ENCODE measurements at regions not wholly inside any gene's neighbourhood (a gene's known extent, or its start where the extent isn't known, plus 50 kb on each side); places are given as distances from the start of the nearest gene placed in this dataset.
A peak's percentile ranks its signal among the peaks of the same experiment; 100 is the strongest.
"Not testable (repeated sequence)": the region's sequence is repeated elsewhere in the genome, so short reads cannot be mapped to it uniquely, and the experiment has no call there.

DNA sequence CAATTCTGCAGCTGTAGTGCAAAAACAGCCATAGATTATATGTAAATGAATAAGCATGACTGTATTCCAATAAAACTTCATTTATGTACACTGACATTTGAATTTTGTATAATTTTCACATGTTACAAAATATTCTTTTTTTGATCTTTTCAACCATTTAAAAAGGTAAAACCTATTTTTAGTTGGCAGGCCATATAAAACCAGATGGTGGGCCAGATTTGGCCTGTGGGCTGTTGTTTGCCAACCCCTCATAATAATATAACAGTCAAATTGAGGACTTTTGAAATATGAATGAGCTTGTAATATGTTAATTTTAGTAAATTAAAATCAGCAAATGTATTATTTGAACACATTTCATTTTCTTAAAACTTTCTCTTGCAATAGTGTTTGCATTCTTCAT lies 913.4 kb downstream of the TLE1 start:
- TF ChIP-seq CTCF (IDR thresholded peaks at IDR 0.05; ENCODE audit: insufficient read depth, low read length, missing control alignments): no peak
- no peak overlapping the region for H3K4me3 ChIP-seq (ENCODE audit: low read depth, low read length)
- DNase-seq (ENCODE audit: low read depth, low spot score): no peak
- ChIA-PET CTCF (no interaction called here), POLR2A (no interaction called here)

DNA sequence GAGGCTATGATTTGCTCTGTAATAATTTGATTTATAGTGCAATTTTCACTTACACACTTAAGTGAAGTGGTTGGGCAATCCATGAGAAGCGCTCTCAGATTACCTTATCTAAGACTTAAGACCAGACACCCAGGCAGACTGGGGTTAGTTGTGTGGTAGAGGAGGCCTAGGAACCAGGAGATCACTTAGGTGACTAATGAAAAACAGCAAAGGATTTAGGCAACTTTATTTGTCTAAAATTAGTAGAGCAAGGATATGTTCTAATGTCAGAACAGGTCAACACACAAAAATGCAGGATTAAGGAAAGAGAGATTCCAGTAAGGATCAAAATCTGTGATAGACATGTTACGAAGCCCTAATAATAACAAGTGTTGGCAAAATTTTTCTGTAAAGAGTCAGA lies 913.8 kb downstream of the TLE1 start:
- POLR2A ChIA-PET: no interaction called here
- TF ChIP-seq CTCF (IDR thresholded peaks at IDR 0.05; ENCODE audit: insufficient read depth, low read length, missing control alignments): no peak
- H3K4me3 ChIP-seq (ENCODE audit: low read depth, low read length): no peak overlapping the region
- peak; percentile 37 for DNase-seq (ENCODE audit: low read depth, low spot score)
- CTCF ChIA-PET: no interaction called here

GRCh38 chr9:80771555-80772347 lies 917.6 kb downstream of the TLE1 start:
- no peak for TF ChIP-seq CTCF (IDR thresholded peaks at IDR 0.05; ENCODE audit: insufficient read depth, low read length, missing control alignments)

GRCh38 chr9:80763536-80763935 lies 925.8 kb downstream of the TLE1 start:
- DNase-seq (ENCODE audit: low read depth, low spot score): no peak
- no peak for TF ChIP-seq CTCF (IDR thresholded peaks at IDR 0.05; ENCODE audit: insufficient read depth, low read length, missing control alignments)
- ChIA-PET POLR2A (interaction anchor here (0.7 kb wide), 1 partner anchor 314 kb away, joined by 3 read pairs; no protein-coding TSS in a partner anchor), CTCF (no interaction called here)
- H3K4me3 ChIP-seq (ENCODE audit: low read depth, low read length): no peak overlapping the region

More at GRCh38 chr9:80771555-80772347, 917.6 kb downstream of the TLE1 start:
- POLR2A ChIA-PET: no interaction called here
- no peak overlapping the region for H3K4me3 ChIP-seq (ENCODE audit: low read depth, low read length)
- DNase-seq (ENCODE audit: low read depth, low spot score): no peak
- CTCF ChIA-PET: no interaction called here

DNA sequence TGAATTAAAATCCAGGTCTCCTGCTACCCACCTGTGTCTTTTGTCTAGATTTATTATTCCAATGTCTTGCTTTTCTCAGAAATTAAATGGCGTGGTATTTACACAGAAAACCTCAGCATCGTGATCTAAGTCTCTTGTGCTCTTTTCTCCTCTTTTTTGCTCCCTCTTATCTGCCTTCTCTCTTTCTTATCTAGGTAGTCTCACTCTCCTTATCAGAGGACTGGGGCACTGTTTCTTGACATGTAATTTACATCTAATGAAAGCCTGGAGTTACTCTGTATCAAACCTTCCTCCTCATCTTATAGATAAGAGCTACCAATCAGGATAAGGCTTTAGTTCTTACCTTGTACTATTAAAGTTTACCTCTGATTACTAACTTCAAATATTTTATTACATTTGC lies 933.8 kb downstream of the TLE1 start:
- ChIA-PET CTCF (no interaction called here), POLR2A (no interaction called here)
- H3K4me3 ChIP-seq (ENCODE audit: low read depth, low read length): no peak overlapping the region
- no peak for TF ChIP-seq CTCF (IDR thresholded peaks at IDR 0.05; ENCODE audit: insufficient read depth, low read length, missing control alignments)
- no peak for DNase-seq (ENCODE audit: low read depth, low spot score)

- POLR2A ChIA-PET; H3K4me3 ChIP-seq (ENCODE audit: low read depth, low read length); CTCF ChIA-PET; DNase-seq (ENCODE audit: low read depth, low spot score): not testable (repeated sequence)
Observed at GRCh38 chr9:80747056-80747455, 942.3 kb downstream of the TLE1 start.

DNA sequence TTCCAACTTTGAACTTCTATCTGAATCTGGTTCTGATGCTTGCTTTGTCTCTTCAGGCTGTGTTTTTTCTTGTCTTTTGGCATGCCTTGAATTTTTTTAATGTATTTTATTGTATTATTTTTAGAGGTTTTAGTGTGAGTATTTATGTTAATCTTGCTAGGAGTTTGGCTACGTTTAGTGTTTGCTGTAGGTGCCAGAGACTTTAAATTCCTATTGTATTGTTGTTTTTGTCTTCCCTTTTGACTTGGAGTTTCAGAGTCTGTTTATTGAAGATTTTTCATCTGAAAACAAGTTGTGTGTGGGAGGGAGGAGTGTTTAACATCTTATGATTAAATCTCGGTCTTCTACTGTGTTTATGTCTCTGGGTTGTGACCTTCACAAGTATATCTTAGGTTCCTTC lies 956.8 kb downstream of the TLE1 start:
- DNase-seq (ENCODE audit: low read depth, low spot score): no peak
- H3K4me3 ChIP-seq (ENCODE audit: low read depth, low read length): no peak overlapping the region
- POLR2A ChIA-PET: no interaction called here
- CTCF ChIA-PET: no interaction called here
- TF ChIP-seq CTCF (IDR thresholded peaks at IDR 0.05; ENCODE audit: insufficient read depth, low read length, missing control alignments): no peak
